ENCODE measurements at regions not wholly inside any gene's neighbourhood (a gene's known extent, or its start where the extent isn't known, plus 50 kb on each side); places are given as distances from the start of the nearest gene placed in this dataset.

GRCh38 chr5:18079831-18080230, 445.6 kb downstream of the TAF11L14 start:
- WGBS, 4 donors: 85 to 93% (median 89%) methylated on average over 3 of the region's 3 CpGs
- DNase-seq: no peak
- Histone ChIP-seq H3K4me3 (no peak overlapping the region), H3K27me3 (no peaks in the 10 kb centered on the region), H3K36me3 (replicated peaks in 1 of 2) (no peaks in the 10 kb centered on the region), H3K4me1 (replicated peaks in 1 of 2) (no peaks in the 10 kb centered on the region), H3K27ac (no peak overlapping the region), H3K9me3 (replicated peaks in 1 of 3) (no peaks in the 10 kb centered on the region)
- TF ChIP-seq POLR2A (IDR thresholded peaks at IDR 0.05) (no peak), CTCF (IDR thresholded peaks at IDR 0.05) (no peak)
- intact Hi-C loops (cut with DNase I): no loop called here

GRCh38 chr5:18088020-18088579, 453.8 kb downstream of the TAF11L14 start:
- intact Hi-C loops (cut with DNase I): no loop called here
- DNase-seq: no peak
- WGBS, 4 donors: 78 to 89% (median 82%) methylated on average over 9 of the region's 9 CpGs

GRCh38 chr5:18090177-18090576, 455.9 kb downstream of the TAF11L14 start:
- no peak overlapping the region for H3K27ac ChIP-seq

More at GRCh38 chr5:18088020-18088579, 453.8 kb downstream of the TAF11L14 start:
- H3K27me3 ChIP-seq: no peaks in the 10 kb centered on the region
- TF ChIP-seq CTCF (IDR thresholded peaks at IDR 0.05) (no peak), POLR2A (IDR thresholded peaks at IDR 0.05) (no peak)
- no peaks in the 10 kb centered on the region for H3K9me3 ChIP-seq (replicated peaks in 1 of 3)
- H3K4me1 ChIP-seq (replicated peaks in 1 of 2): no peaks in the 10 kb centered on the region
- H3K27ac ChIP-seq: no peak overlapping the region
- H3K36me3 ChIP-seq (replicated peaks in 1 of 2): no peaks in the 10 kb centered on the region
- H3K4me3 ChIP-seq: no peak overlapping the region

GRCh38 chr5:18091142-18091541, 456.9 kb downstream of the TAF11L14 start:
- WGBS, 4 donors: 7 to 15% (median 11%) methylated on average over 2 of the region's 2 CpGs

More at GRCh38 chr5:18090177-18090576, 455.9 kb downstream of the TAF11L14 start:
- intact Hi-C loops (cut with DNase I): no loop called here
- TF ChIP-seq CTCF (IDR thresholded peaks at IDR 0.05) (no peak), POLR2A (IDR thresholded peaks at IDR 0.05) (no peak)
- H3K4me3 ChIP-seq: no peak overlapping the region
- H3K9me3 ChIP-seq (replicated peaks in 1 of 3): no peaks in the 10 kb centered on the region
- DNase-seq: no peak
- H3K36me3 ChIP-seq (replicated peaks in 1 of 2): no peaks in the 10 kb centered on the region
- 74 to 92% (median 85%) methylated on average over 2 of the region's 2 CpGs for WGBS, 4 donors
- H3K27me3 ChIP-seq: no peaks in the 10 kb centered on the region
- H3K4me1 ChIP-seq (replicated peaks in 1 of 2): no peaks in the 10 kb centered on the region

More at GRCh38 chr5:18091142-18091541, 456.9 kb downstream of the TAF11L14 start:
- DNase-seq: no peak
- no peaks in the 10 kb centered on the region for H3K9me3 ChIP-seq (replicated peaks in 1 of 3)
- H3K36me3 ChIP-seq (replicated peaks in 1 of 2): no peaks in the 10 kb centered on the region
- no peak for TF ChIP-seq CTCF (IDR thresholded peaks at IDR 0.05)
- H3K27me3 ChIP-seq: no peaks in the 10 kb centered on the region
- intact Hi-C loops (cut with DNase I): no loop called here
- H3K27ac ChIP-seq: no peak overlapping the region
- no peaks in the 10 kb centered on the region for H3K4me1 ChIP-seq (replicated peaks in 1 of 2)
- H3K4me3 ChIP-seq: no peak overlapping the region

Data from adrenal gland (tissue), 9 donors.